ENCODE measurements at regions not wholly inside any gene's neighbourhood (a gene's known extent, or its start where the extent isn't known, plus 50 kb on each side); places are given as distances from the start of the nearest gene placed in this dataset.

DNA sequence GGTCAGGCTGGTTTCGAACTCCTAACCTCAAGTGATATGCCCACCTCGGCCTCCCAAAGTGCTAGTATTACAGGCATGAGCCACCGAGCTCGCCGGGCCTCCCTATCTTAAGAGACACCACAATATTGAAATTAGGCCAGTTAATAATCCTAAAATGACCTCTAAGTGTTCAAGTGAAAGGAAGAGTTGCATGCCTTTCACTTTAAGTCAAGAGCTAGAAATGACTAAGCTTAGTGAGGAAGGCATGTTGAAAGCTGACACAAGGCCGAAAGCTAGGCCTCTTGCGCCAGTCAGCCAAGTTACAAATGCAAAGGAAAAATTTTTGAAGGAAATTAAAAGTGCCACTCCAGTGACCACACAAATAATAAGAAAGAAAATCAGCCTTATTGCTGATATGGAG is 144.5 kb upstream of the FNDC3A start:
- 88% methylated on average over 7 of the region's 7 CpGs for WGBS (ENCODE audit: low lambda C conversion rate)
- no peak for DNase-seq
- Histone ChIP-seq H3K79me2 (ENCODE audit: insufficient read depth) (no peaks in the 10 kb centered on the region), H3K9me3 (0 out of 2 replicates have a peak, but pooled peaks cover 9% of the 10 kb centered on the region), H3K9me2 (no peaks in the 10 kb centered on the region), H3K9ac (no peak overlapping the region), H3K4me3 (ENCODE audit: low read depth in 2 of 2, low read length in 1 of 2) (no peak overlapping the region), H3K4me1 (ENCODE audit: control insufficient read depth in 1 of 2, insufficient read depth in 2 of 2, low read depth in 1 of 2, low read length in 1 of 2) (peaks cover 0 to 4% of the 10 kb centered on the region in 2 experiments; a peak in 2 of 4 replicates), H3K27me3 (ENCODE audit: insufficient read depth) (no peaks in the 10 kb centered on the region), H3K27ac (ENCODE audit: low read depth in 2 of 2, low read length in 1 of 2) (no peak overlapping the region), H3K36me3 (replicated peaks in 1 of 2; ENCODE audit: control insufficient read depth in 1 of 2, insufficient read depth in 2 of 2, low read length in 1 of 2) (no peaks in the 10 kb centered on the region), H4K20me1 (ENCODE audit: insufficient read depth) (no peaks in the 10 kb centered on the region), H3K4me2 (no peak overlapping the region), H3F3A (replicated peaks; ENCODE audit: insufficient read depth) (no peaks in the 10 kb centered on the region), H2AFZ (ENCODE audit: low read depth) (no peak overlapping the region)
- CTCF ChIA-PET: interaction anchor here (1.0 kb wide), 1 partner anchor 63 kb away, joined by 3 read pairs; no protein-coding TSS in a partner anchor
- no peak for TF ChIP-seq POLR2AphosphoS5 (IDR thresholded peaks at IDR 0.05; ENCODE audit: low read depth, low read length)
- TF ChIP-seq EP300 (IDR thresholded peaks at IDR 0.05; ENCODE audit: borderline replicate concordance in 1 of 2, low read depth in 1 of 2, low read length in 1 of 2): no peak
- TF ChIP-seq RCOR1 (IDR thresholded peaks at IDR 0.05; ENCODE audit: low read length): no peak
- TF ChIP-seq TAF1 (IDR thresholded peaks at IDR 0.05; ENCODE audit: borderline replicate concordance, low read depth, low read length): no peak
- TF ChIP-seq IRF3 (IDR thresholded peaks at IDR 0.05; ENCODE audit: low read depth, low read length): no peak
- no peak for TF ChIP-seq GATA2 (CRISPR knock-in tag; IDR thresholded peaks at IDR 0.05)
- TF ChIP-seq EZH2phosphoT487 (IDR thresholded peaks at IDR 0.05; ENCODE audit: borderline replicate concordance, low read depth): no peak
- TF ChIP-seq PBX3 (IDR thresholded peaks at IDR 0.05): no peak
- TF ChIP-seq FOXM1 (IDR thresholded peaks at IDR 0.05; ENCODE audit: low read depth): no peak
- TF ChIP-seq FOSL2 (IDR thresholded peaks at IDR 0.05; ENCODE audit: borderline replicate concordance, low read depth): no peak
- no peak for TF ChIP-seq ELF1 (IDR thresholded peaks at IDR 0.05)
- no peak for TF ChIP-seq MXI1 (IDR thresholded peaks at IDR 0.05; ENCODE audit: low read depth, low read length)
- TF ChIP-seq YY1 (IDR thresholded peaks at IDR 0.05; ENCODE audit: low read depth): no peak
- no peak for TF ChIP-seq TEAD4 (IDR thresholded peaks at IDR 0.05; ENCODE audit: borderline replicate concordance, insufficient read depth)
- no peak for TF ChIP-seq REST (IDR thresholded peaks at IDR 0.05; ENCODE audit: low read depth, low read length)
- no peak for TF ChIP-seq MEF2A (IDR thresholded peaks at IDR 0.05; ENCODE audit: borderline replicate concordance, low read depth)
- TF ChIP-seq, protein P1, sequence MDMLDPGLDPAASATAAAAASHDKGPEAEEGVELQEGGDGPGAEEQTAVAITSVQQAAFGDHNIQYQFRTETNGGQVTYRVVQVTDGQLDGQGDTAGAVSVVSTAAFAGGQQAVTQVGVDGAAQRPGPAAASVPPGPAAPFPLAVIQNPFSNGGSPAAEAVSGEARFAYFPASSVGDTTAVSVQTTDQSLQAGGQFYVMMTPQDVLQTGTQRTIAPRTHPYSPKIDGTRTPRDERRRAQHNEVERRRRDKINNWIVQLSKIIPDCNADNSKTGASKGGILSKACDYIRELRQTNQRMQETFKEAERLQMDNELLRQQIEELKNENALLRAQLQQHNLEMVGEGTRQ (IDR thresholded peaks at IDR 0.05; ENCODE audit: borderline replicate concordance, low read depth, low read length): no peak
- no peak for TF ChIP-seq CHD2 (IDR thresholded peaks at IDR 0.05; ENCODE audit: low read length, partially characterized antibody)
- no peak for TF ChIP-seq FOXJ3 (CRISPR knock-in tag; IDR thresholded peaks at IDR 0.05)
- TF ChIP-seq, protein P2, sequence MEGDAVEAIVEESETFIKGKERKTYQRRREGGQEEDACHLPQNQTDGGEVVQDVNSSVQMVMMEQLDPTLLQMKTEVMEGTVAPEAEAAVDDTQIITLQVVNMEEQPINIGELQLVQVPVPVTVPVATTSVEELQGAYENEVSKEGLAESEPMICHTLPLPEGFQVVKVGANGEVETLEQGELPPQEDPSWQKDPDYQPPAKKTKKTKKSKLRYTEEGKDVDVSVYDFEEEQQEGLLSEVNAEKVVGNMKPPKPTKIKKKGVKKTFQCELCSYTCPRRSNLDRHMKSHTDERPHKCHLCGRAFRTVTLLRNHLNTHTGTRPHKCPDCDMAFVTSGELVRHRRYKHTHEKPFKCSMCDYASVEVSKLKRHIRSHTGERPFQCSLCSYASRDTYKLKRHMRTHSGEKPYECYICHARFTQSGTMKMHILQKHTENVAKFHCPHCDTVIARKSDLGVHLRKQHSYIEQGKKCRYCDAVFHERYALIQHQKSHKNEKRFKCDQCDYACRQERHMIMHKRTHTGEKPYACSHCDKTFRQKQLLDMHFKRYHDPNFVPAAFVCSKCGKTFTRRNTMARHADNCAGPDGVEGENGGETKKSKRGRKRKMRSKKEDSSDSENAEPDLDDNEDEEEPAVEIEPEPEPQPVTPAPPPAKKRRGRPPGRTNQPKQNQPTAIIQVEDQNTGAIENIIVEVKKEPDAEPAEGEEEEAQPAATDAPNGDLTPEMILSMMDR (IDR thresholded peaks at IDR 0.05): no peak
- POLR2A ChIA-PET: no interaction called here
